HG03060 (cell line): ENCODE measurements at regions not wholly inside any gene's neighbourhood (a gene's known extent, or its start where the extent isn't known, plus 50 kb on each side); places are given as distances from the start of the nearest gene placed in this dataset.

Experiments
- ATAC-seq: cut with Tn5 transposase; IDR thresholded peaks from one replicate; pipeline ENCODE4 v1.9.1; 2021; ENCODE audit warnings: low read depth, moderate number of reproducible peaks; ENCODE audit not compliant: unreplicated experiment

DNA sequence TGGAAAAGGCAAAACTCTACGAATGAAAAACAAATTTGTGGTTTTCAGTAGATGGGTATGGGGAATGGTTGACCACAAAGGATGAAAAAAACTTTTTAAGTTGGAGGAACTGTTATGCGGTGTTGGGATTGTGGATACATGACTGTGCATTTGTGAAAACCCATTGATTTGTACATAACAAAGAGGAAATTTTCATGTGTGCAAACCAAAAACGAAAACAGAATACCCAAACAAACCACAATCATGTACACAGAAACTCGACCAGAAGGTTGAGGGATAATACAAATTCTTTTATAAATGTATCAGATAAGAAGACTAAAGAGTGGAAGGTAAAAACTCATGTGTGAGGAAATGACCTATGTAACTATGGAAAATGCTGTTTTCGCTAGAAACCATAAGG, 1012.4 kb downstream of the CDH18 start:
- ATAC-seq: no peak

DNA sequence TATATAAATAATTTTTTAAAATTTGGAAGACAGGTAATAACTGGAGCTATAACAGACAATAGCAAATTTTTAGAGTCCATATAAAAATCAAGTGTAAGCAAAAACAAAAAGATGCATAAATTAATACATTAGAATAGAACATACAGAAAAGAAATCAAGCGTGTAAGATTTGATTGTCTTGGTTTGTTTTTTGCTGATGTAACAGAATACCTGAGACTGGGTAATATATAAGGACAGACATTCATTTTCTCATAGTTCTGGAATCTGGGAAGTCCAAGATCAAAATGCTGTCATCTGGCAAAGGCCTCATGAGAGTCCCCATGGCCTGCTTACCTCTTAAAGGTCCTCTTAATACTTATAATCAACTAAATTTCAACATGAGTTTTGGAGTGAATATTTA, 1010.1 kb downstream of the CDH18 start:
- no peak for ATAC-seq

DNA sequence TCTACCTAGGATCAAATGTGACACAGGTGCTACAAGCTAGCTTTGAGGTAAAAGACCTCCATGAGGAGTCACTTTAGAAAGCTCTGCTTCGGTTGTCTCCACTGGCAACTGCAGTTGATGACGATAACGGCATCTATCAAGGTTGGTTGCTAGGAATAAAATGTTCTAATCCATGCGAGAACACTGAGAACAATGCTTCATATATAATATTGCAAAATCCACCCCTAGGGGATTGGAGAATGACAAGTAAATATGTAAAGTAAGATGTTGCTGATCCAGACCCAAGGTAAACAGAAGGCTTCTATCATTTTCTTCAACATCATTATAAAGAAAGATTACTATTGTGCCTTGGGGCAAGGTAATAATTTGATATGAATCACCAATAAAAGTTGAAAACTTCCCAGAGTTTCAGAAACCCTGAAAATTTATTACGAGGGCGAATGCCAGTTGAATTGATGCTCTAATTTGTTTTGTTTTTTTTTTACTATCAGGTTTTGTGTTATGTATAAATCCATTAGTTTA, 1003.4 kb downstream of the CDH18 start:
- ATAC-seq: no peak

DNA sequence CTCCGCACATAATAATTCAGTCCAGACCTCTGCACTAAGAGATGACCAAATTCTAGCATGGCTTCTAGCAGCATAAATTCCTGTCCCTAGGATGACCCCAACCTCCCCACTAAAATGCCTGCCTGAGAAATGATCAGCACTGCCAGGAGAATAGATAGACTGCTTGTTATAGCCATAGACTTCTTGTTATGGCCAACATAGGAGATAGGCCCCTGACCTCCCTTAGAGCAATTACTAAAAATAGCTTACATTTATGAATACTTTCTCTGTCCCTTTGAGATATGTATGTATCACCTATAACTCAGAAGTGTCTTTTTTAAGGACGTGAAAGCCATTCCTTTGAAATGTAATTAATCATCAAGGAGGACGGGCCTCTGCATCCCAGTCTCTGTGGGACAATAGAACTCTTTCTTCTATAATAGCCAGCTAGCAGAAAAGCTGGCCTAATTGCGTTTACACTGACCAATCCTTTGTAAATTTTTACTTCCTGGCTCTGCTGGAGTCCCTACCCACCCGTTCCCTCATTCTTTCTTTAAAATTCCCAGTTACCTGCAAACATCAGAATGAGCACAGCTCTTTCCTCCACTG, 1002.7 kb downstream of the CDH18 start:
- ATAC-seq: no peak

DNA sequence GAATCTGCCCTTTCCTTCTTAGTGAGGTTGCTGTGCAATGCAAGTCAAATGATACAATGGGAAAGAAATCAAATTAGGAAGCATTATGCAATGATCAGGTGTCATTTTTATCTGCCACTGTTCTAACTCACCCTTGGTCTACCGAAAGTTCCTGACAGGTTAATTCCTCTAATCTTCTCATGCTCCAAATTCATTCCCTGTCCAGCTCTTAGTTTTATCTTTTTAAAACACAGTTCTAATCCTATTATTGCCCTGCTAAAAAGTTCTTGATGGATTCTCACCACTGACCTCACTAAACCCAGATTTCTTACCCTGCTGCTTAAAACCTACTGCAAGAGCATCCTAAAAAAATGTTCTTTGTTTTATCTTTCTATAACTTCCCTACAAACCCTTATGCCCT, 1000.9 kb downstream of the CDH18 start:
- ATAC-seq: no peak

DNA sequence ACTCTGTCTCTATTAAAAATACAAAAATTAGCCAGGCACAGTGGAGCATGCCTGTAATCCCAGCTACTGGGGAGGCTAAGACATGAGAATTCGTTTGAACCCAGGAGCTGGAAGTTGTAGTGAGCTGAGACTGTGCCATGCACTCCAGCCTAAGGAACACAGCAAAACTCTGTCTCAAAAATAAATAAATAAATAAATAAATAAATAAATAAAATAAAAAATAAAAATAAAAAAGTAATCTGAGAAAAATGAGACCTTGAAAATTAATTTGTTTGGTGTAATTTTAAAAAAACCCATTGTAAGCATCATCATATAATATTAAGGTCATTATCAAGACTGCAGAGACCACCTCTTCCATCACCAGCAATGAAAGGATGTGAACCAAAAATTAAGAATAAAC, 997.1 kb downstream of the CDH18 start:
- ATAC-seq: no peak

DNA sequence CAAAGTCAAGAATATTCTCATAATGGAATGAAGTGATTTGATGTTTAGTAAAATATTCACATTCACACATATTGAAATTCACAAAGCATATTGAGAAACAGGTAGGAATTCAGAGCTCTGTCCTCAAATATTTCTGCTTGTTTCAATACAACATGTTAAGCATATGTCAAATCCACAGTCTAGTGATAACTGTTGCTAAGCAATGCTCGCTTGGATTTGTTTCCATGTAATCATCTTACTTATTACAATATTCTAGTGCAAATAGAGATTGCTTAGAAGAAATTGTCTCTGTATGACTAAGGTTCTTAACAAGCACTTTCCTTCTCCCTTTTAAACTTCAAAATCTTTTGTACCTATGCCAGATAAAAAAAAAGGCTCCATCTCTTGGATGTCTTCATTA, 995.7 kb downstream of the CDH18 start:
- ATAC-seq: no peak

DNA sequence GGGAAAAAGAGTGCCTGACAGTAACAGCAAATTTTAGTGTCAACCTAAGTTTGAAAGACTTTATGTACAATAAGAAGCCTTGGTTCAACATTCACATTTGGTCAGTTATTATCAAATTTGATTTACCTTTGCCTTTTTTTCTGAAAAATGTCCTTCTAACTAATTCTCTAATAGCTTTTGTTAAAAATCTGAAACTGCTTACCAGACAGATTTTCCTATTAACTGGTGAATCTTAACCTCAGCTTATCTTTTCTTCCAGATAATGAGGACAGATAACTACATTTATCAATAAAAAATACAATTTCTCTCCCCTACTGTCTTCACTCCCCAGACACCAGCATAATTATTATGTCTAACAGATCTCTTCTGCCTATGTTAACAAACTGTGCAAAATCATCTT, 988.5 kb downstream of the CDH18 start:
- no peak for ATAC-seq

DNA sequence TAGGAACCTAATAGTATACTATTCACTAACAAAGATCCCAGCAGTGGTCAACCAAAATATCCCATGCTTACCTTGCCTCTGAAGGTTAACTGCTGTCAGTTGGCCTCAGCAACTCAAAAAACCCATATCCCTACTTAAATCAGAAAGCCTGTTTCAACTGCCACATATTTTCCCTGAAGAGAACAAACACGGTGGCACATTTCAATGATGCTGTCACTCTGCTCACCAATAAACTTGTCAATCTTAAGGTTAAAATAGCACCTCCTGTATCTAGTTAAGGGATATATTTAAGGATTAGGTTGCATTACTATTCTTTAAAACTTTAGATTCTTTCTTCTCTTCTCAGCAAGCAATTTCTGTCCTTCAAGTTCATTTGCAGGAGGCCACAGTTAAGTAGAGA, 986.9 kb downstream of the CDH18 start:
- no peak for ATAC-seq

DNA sequence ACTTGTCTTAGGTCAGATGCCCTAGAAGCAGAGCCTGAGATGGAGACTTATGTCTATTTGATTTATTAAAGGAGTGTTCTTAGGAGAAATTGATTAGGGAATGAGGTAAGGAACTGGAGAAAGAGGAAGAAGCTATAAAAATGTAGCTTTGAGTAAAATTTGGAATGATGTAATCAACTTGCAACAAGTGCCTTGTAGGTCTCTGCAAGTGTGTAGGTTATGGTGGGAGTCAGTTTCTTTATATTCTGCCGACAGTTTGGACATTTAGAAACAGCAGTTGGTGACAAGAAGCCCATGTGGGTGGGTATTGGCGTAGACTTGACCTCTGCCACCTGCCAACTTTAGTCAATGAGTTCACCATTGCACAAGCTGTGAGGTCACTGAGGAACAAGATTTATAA, 986.5 kb downstream of the CDH18 start:
- no peak for ATAC-seq

DNA sequence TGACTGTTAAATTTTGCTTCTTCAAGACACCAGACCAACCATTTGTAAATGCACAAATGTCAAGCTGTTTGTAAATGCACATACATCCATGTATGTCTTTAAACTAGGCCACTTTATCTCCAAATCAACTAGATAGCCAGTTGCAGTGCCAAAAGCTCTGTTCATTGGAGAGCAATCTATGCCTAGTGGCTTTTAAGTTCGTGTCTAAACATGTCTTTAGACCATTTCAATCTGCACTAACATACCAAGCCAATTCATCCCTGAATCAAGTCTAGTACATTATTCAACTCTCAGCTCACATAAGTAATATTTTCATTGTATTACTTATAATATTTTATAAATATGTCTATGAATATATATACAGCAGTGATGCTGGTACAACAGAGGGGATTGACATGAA, 985.9 kb downstream of the CDH18 start:
- no peak for ATAC-seq

DNA sequence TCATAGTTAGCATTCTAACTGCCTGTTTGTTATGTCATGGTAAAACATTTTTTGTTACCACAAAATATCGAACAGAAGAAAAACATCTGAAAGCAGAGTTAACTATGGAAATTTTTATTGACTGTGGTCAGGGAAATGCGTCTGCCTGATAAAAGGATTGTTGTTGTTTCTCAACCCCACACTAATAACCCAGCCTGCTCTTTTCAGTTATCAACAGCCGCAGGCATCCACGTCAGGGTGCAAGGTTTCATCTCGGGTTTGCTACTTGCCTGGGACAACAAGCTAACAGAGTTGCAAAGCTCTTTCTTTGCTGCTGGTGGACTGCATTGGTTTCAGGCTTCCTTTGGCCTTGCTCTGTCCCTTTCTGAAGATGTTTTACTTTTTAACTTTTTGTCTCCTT, 969.2 kb downstream of the CDH18 start:
- no peak for ATAC-seq

DNA sequence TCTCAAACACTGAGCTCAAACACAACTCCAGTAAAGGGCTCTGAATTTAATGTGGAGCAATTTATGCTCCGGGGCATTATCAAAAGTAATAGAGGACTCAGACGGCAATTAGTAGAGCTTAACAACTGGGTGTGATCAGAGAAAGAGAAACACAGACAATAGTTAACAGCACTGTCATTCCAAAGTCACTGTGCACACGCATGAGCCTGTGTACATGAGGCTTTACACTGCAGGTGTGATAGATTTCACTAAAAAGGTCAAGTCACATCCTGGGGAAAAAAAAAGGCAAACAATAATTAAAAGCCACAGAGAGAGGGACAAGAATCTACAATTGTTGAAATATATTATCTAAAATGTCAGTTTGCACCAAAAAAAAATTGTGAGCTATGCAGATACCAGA, 956.5 kb downstream of the CDH18 start:
- no peak for ATAC-seq

DNA sequence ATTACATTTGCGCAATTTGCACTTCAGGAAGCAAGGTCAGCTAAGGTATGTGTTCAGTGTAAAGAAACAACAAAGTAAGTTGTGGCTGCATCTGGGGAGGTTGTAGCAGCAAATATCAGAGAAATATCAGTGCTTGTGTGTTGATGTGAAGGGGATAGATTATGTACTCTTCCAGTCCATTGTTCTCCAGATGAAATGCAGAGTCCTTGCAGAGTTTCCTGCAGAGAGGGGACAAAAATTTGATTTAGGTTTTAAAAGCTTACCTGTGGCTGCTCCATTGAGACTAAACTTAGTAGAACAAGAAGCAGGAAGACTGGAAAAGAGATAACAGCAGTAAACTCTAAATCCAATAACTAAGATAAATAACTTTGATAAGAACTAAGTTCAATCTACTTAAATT, 952.2 kb downstream of the CDH18 start:
- no peak for ATAC-seq

DNA sequence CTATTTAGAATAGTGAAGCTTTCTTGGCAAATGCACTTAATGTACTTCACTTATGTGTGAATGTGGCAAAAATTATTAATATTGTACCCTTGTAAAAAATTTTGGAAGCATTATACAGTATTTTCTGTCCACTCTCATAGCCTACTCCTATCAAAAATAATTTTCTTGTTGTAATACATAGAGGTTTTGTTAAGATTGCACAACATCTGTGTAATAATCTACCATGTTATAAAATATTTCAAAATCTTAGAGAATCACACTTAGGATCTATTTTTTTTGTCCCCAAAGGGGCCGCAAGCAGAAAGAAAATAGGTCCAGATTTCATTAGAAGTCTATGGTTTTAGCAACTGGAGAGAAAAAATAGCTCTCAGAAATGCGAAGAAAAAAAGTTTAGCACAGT, 945.9 kb downstream of the CDH18 start:
- ATAC-seq: no peak

DNA sequence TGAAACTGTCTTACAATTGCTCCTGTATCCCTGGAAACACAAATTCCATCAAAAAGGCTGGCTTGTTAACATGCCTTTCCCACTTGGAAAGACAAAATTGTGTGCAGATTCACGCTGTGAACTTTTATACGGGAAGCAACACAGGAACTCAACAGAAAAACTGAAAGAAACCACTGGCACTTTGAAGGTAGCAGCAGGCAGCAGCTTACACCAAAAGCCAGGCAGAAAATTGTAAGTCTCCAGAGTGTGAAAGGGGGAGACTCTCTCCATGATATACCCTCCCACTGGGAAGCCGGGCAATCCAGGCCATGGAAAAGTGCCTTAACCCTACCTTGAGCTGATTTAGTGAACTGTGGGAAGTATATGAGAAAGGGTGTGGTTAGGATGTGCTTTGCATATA, 943.7 kb downstream of the CDH18 start:
- no peak for ATAC-seq

DNA sequence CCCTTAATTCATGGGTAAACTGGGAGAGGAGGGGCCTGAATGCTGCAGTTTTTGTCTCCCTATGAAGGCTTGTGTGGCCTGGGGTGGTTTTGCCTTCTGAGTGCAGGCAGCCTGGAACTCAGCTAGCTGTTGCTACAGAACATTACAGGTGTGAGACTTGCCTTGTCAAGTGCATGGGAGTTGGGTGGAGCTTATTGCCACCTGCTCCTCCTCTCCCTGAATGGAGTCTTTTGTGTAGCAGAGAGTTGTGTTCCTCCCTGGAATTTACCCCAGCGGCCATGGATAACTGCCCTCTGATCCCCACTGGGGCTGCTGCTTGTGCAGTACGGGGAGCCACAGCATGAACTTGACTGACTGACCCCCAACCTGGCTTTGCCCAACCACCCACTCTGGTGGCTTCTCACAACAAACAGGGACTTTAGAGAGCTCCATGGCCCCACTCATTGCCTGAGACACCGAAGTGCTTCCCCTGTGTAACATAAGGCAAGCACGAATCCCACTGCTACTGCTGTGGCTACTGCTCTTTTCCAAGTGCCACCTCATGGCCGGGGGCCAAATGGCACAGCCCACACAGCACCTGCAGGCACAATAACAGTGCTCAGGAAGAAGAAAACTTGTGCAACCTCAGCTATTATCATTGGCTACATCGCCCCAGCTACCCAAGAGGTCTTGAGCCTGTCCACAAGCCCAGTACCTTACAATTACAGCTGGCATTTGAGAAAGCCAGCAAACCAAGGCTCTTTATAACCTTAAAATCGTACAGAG, 942.9 kb downstream of the CDH18 start:
- no peak for ATAC-seq

DNA sequence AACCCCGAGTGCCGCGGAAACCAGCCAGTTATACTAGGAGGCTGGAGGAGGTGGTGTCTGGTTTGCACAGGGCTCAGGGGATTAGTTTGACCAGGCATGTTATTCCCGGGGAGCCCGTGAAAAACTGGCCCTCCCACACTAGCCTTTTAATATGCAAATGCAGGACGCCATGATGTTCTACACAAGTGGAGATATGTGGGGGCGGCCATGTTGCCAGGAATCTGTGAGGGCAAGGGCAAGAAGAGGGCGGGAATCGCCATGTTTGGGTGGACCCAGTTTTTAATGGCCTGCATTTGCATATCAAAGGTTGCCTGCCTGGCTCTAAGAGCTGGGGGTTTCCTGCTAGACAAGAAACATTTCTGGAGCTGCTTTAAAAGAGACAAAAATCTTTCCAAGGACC, 940.7 kb downstream of the CDH18 start:
- no peak for ATAC-seq

DNA sequence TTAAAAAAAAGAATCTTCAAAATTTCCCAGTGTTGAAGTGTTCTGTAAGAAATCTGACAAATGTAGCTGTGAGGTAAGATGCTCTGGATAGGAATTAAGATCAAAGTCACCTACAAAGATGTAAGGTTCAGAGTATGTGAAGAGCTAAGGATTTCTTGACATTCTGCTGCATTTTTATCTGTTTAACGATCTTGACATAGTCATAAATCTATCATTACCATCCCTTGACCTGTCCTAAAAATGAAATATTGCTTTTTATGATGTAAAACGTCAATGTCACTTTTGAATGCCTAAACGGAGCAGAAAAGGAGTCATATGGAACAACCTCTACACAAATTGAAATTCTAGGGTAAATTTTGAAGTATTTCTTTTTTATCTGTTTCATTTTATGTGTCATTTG, 939.3 kb downstream of the CDH18 start:
- no peak for ATAC-seq

DNA sequence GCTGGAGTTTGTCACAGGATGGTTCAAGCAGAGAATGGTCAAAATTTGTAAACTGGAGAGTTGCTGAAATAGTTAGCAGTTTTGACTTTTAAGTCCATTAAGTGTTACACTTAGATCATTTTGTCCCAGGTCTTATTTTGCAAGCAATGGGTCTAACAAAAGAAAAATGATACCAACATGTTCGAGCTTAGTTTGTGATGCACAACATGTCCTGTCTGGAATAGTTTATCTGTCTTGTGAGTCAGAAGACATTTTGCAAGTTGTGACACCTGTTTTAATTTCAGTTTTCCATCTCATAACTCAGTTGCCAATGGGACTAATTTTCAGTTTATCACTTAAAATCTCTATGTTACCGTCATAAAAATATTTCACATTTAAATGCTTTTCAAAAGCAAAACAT, 929.8 kb downstream of the CDH18 start:
- ATAC-seq: no peak

DNA sequence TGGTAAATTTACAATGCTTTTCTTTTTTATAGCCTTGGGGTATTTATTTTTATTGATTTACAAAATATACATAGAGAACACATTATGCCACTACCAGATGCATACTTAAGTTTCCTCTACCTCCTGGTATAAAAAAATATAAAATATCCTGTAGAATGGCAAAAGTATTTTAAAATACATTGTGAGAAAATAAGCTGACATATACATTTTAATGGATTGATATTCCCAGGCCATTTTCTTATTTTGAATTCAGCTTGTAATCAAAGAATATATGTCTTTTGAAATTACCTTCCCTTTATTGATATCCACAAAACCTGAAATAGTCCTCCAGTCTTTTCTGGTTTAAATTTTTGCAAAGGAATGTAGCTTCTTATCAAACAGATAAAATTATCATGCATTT, 923.9 kb downstream of the CDH18 start:
- no peak for ATAC-seq

DNA sequence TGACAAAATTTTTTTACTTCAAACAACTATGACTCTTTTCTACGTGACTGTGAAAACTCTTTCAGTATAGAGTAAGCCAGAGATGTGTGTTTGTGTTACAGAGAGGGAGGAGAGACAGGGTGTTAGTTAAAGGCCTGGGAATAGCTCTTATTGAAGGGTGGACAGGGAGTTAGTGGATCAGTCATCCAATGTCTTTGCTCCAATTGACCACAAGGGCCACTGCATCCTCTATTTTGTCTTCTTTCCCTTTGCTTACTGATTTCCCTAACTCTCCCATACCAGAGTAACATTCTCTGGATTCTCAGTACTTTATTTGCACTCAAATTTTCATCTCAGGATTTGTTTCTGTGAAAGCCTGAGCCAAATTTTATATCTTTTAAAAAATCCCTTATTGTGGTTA, 920.3 kb downstream of the CDH18 start:
- no peak for ATAC-seq
